Retinal pigment epithelial cell (primary cell): ENCODE measurements at regions not wholly inside any gene's neighbourhood (a gene's known extent, or its start where the extent isn't known, plus 50 kb on each side); places are given as distances from the start of the nearest gene placed in this dataset.

Experiments
- DNase-seq: peaks from one replicate; pipeline ENCODE4 v3.0.0-alpha.2; 2010; ENCODE audit warnings: low read depth
- H3K4me3 ChIP-seq: 2 replicates; pipeline ENCODE4 v1.5.1; 2011; ENCODE audit warnings: mild to moderate bottlenecking, low read length, control low read depth, moderate library complexity
- CTCF ChIP-seq: conservative IDR thresholded peaks from 2 replicates; pipeline ENCODE4 v1.5.1; 2011; ENCODE audit warnings: low read depth, low read length, control low read depth, inconsistent platforms

- no peak for TF ChIP-seq CTCF
- no peak for DNase-seq
- H3K4me3 ChIP-seq: no peak overlapping the region
Measured at GRCh38 chr2:221752781-221753180, 180.7 kb upstream of the EPHA4 start.

- no peak for DNase-seq
- H3K4me3 ChIP-seq: no peak overlapping the region
- TF ChIP-seq CTCF: no peak
Measured at GRCh38 chr2:221750316-221750715, 178.2 kb upstream of the EPHA4 start.

GRCh38 chr2:221747289-221747972 lies 175.3 kb upstream of the EPHA4 start:
- no peak overlapping the region for H3K4me3 ChIP-seq
- no peak for TF ChIP-seq CTCF
- DNase-seq: no peak

GRCh38 chr2:221741496-221742211 lies 169.6 kb upstream of the EPHA4 start:
- no peak for DNase-seq
- H3K4me3 ChIP-seq: no peak overlapping the region
- no peak for TF ChIP-seq CTCF

GRCh38 chr2:221731432-221732145 lies 159.5 kb upstream of the EPHA4 start:
- TF ChIP-seq CTCF: no peak
- no peak for DNase-seq
- H3K4me3 ChIP-seq: no peak overlapping the region

GRCh38 chr2:221726894-221727513 lies 154.9 kb upstream of the EPHA4 start:
- no peak for DNase-seq
- no peak overlapping the region for H3K4me3 ChIP-seq
- no peak for TF ChIP-seq CTCF
